Activated CD4-positive, alpha-beta T cell treated with anti-CD3 and anti-CD28 coated beads, Interleukin-2, amount 50 U/mL, for 16 hours (primary cell): ENCODE measurements at regions not wholly inside any gene's neighbourhood (a gene's known extent, or its start where the extent isn't known, plus 50 kb on each side); places are given as distances from the start of the nearest gene placed in this dataset.
"Not testable (repeated sequence)": the region's sequence is repeated elsewhere in the genome, so short reads cannot be mapped to it uniquely, and the experiment has no call there.

ENCODE experiments used
- DNase-seq: peaks from one replicate; pipeline ENCODE4 v3.0.0-alpha.2; 2020

GRCh38 chr9:103410059-103410458 is 414.9 kb downstream of the CYLC2 start:
- no peak for DNase-seq

GRCh38 chr9:103427696-103428095 is 432.6 kb downstream of the CYLC2 start:
- DNase-seq = no peak

GRCh38 chr9:103430469-103430868 is 435.3 kb downstream of the CYLC2 start:
- no peak for DNase-seq

- no peak for DNase-seq
These were observed 436.7 kb downstream of the CYLC2 start for GRCh38 chr9:103431809-103432208.

- no peak for DNase-seq
These were observed 449.0 kb downstream of the CYLC2 start for GRCh38 chr9:103444176-103444575.

GRCh38 chr9:103458826-103459225 is 463.7 kb downstream of the CYLC2 start:
- DNase-seq = no peak

GRCh38 chr9:103471241-103471640 is 476.1 kb downstream of the CYLC2 start:
- DNase-seq = no peak

- DNase-seq = no peak
These were observed 479.0 kb downstream of the CYLC2 start for GRCh38 chr9:103474156-103474555.

GRCh38 chr9:103483471-103484096 is 488.5 kb downstream of the CYLC2 start:
- no peak for DNase-seq

- DNase-seq = no peak
These were observed 490.0 kb downstream of the CYLC2 start for GRCh38 chr9:103485138-103485537.

- no peak for DNase-seq
These were observed 519.6 kb downstream of the CYLC2 start for GRCh38 chr9:103514767-103515166.

- DNase-seq = no peak
These were observed 527.3 kb downstream of the CYLC2 start for GRCh38 chr9:103522409-103522808.

- no peak for DNase-seq
These were observed 535.8 kb downstream of the CYLC2 start for GRCh38 chr9:103530934-103531333.

GRCh38 chr9:103533318-103533717 is 538.2 kb downstream of the CYLC2 start:
- no peak for DNase-seq

- DNase-seq = no peak
These were observed 542.3 kb downstream of the CYLC2 start for GRCh38 chr9:103537426-103537825.

GRCh38 chr9:103545260-103545659 is 548.8 kb upstream of the SMC2 start:
- DNase-seq = no peak

GRCh38 chr9:103552712-103553111 is 541.4 kb upstream of the SMC2 start:
- DNase-seq = no peak

GRCh38 chr9:103574056-103574455 is 520.1 kb upstream of the SMC2 start:
- no peak for DNase-seq

GRCh38 chr9:103586721-103587120 is 507.4 kb upstream of the SMC2 start:
- no peak for DNase-seq

- no peak for DNase-seq
These were observed 492.8 kb upstream of the SMC2 start for GRCh38 chr9:103601287-103601686.

GRCh38 chr9:103611950-103612349 is 482.2 kb upstream of the SMC2 start:
- not testable (repeated sequence) for DNase-seq

- no peak for DNase-seq
These were observed 478.1 kb upstream of the SMC2 start for GRCh38 chr9:103615994-103616393.

- DNase-seq = no peak
These were observed 477.1 kb upstream of the SMC2 start for GRCh38 chr9:103617046-103617445.

- DNase-seq = no peak
These were observed 468.8 kb upstream of the SMC2 start for GRCh38 chr9:103625161-103625804.

- no peak for DNase-seq
These were observed 466.4 kb upstream of the SMC2 start for GRCh38 chr9:103627731-103628130.
